AG09319 (cell line): ENCODE measurements at regions not wholly inside any gene's neighbourhood (a gene's known extent, or its start where the extent isn't known, plus 50 kb on each side); places are given as distances from the start of the nearest gene placed in this dataset.
A peak's percentile ranks its signal among the peaks of the same experiment; 100 is the strongest.

Experiments used
- DNase-seq: peaks from one replicate; pipeline ENCODE4 v3.0.0-alpha.2; 2010; ENCODE audit warnings: low read depth; ENCODE audit errors: extremely low read depth
- TF ChIP-seq, protein P1 (sequence below): IDR thresholded peaks from 2 replicates; pipeline ENCODE4 v1.5.1; 2011; ENCODE audit warnings: low read depth, mild to moderate bottlenecking, inconsistent platforms, low read length, moderate library complexity

DNA sequence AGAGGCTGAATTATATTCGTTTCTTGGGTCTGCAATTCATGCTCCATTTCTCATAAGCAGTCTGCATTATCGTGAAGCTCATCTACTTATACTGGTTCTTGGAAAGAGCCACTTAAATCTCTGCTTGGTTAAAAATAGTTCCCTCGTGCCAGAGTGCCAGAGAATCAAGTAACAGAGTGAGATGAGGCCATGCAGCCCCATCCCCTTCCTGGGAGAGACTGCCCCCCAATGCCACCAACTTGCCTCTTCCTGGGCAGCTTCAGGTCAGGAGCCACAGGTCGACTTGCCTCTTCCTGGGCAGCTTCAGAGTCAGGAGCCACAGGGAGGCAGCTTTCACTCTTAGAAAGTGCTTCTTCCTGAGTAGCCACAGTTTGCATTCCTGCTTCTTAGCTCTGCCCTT lies 223.9 kb upstream of the ZBED5 start:
- TF ChIP-seq, protein P1, sequence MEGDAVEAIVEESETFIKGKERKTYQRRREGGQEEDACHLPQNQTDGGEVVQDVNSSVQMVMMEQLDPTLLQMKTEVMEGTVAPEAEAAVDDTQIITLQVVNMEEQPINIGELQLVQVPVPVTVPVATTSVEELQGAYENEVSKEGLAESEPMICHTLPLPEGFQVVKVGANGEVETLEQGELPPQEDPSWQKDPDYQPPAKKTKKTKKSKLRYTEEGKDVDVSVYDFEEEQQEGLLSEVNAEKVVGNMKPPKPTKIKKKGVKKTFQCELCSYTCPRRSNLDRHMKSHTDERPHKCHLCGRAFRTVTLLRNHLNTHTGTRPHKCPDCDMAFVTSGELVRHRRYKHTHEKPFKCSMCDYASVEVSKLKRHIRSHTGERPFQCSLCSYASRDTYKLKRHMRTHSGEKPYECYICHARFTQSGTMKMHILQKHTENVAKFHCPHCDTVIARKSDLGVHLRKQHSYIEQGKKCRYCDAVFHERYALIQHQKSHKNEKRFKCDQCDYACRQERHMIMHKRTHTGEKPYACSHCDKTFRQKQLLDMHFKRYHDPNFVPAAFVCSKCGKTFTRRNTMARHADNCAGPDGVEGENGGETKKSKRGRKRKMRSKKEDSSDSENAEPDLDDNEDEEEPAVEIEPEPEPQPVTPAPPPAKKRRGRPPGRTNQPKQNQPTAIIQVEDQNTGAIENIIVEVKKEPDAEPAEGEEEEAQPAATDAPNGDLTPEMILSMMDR = no peak
- DNase-seq = no peak

DNA sequence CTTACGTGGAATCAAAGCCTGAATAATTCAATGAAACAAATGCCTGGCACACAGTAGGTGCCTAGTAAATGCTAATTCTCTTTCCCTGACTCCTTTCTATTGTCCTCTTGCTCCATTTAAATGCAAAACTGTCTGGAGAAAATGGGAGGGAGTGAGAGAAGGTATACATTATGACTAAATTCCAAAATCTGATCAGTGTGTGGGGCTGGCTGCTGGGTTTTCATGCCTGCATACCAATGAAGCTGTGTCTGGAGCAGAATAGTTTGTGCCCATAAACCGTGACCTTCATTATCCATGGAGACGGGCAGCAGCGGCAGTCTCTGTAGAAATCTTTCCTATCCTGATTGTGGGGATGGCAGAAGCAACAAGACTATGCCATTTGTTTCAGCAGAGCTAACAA lies 223.4 kb upstream of the ZBED5 start:
- DNase-seq = no peak

DNA sequence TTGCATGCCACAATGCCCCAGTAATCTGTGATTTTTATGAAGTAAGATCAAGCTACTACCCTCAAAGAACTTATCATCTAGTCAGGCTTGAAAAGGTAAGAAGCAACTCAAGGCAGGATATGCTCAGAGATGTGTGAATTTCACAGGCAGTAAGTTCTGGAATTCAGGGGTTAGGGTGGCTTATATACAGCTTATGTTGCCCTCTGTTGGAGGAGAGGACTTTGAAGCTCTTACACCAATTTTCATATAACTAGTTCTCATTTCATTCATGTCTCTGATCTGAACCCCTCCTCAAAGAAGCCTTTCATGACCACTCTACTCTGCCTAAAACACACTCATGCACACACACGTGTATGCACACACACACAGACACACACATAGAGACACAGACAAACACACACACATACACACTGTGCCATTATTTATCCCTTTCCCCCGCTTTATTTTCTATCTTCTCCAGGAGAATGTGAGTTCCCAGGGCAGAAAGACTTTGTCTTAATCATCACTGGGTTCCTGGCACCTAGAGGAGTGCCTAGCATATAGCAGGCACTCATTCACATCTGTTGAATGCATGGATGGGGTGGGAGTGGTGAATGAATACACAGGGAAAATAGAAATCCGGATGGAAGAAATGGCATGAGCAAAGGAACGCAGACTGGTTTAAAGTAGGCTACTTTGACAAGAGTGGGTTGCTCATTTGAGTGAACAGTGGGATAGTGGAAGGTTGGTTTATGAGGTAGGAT lies 220.7 kb upstream of the ZBED5 start:
- peak; percentile 3 for DNase-seq
- TF ChIP-seq, protein P1 = peak; percentile 29

More for the DNA sequence above, 223.4 kb upstream of the ZBED5 start:
- TF ChIP-seq, protein P1 = no peak

DNA sequence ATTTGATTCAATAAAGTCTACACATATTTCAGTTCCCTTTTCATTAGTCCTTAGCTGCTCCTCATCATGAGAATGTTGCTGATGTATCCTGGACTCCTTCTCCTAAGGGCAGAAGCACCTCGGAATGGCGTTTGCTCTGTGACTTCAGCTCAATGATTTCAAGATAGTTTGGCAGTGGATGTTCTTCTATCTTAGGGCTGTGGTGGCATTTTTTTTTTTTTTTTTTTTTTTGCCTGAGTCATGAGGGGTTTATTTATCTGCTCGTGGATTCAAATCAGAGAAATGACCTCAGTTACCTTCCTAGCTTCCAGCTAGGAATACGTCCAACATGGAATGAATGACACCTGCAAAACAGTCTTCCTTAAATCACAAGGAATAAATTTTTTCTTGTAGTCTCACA lies 220.0 kb upstream of the ZBED5 start:
- DNase-seq = no peak
- TF ChIP-seq, protein P1 = no peak

DNA sequence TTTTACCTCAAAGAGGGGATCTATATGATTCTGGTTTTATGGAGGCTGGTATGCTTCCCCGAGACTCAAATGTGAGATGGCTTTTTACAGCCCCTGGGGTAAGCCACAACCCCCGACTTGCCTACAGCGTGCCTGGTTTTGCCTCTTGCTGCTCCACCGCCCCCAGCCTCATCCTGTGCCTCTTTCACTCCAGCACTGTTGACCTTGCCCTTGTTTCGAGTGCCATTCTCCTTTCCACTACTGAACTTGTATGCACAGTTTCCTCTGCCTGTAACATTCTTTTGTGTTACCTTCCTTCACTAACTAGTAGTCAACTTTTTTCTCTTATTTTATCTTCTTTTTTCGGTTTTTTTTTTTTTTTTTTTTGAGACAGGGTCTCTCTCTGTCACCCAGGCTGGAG lies 219.0 kb upstream of the ZBED5 start:
- DNase-seq = no peak
- TF ChIP-seq, protein P1 = no peak

DNA sequence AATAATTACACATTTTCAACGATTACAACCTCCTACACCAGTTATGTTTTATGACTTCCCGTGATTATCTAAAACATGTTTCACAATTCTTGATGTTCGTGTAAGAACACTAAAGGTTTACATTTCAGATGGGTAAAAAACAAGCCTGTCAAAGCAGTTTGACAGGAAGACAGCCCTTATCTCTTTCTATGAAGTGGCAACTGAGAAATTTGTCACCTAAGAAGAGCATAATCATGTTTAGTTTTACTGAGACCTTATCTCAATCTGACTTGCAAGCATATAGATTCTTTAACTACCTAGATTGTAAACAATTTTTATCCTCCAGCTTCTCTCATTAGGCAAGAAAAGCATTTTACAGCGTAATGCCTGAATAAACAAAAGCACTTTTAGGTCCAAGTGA lies 218.4 kb upstream of the ZBED5 start:
- TF ChIP-seq, protein P1 = no peak
- no peak for DNase-seq

DNA sequence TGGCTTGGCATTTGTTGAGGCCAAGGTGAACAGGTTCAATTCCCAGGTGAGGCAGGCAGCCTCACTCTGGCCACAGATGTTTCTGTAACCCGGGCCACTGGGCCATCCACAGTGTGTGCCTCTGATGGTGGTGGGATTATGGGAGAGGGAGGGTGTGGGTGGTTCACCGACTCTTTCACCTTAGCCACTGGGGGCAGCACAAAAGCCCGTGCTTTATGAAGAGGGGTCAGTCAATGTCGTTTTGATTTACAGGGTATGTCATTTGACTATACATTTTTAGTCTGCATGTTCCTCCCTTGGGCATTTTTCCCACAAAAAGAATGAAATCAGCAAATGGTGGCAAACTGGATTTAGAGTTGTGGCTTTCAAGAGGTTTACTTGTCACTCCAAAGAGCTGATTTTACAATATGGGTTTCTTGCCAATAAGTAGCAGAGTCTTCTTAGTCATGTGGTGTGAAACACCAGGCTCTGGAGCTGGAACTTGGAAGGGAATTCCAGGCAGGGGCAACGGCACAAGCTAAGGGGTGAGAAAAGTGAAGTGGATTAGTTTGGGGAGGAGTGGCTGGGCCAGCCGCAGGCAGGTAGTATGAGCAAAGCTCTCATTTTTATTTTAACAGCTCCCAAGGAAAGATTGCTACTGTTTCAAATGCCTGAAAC lies 217.8 kb upstream of the ZBED5 start:
- TF ChIP-seq, protein P1 = no peak
- DNase-seq = no peak
